T1000 (cell line): ENCODE measurements at regions not wholly inside any gene's neighbourhood (a gene's known extent, or its start where the extent isn't known, plus 50 kb on each side); places are given as distances from the start of the nearest gene placed in this dataset.
"Not testable (repeated sequence)": the region's sequence is repeated elsewhere in the genome, so short reads cannot be mapped to it uniquely, and the experiment has no call there.

ENCODE experiments used
- DNase-seq: peaks from one replicate; lab custom pipeline; 2025; ENCODE audit warnings: mixed read lengths; lab: John Stamatoyannopoulos, UW

GRCh38 chr10:84632866-84633265 lies 304.5 kb downstream of the CCSER2 start:
- no peak for DNase-seq

- DNase-seq = no peak
Observed at GRCh38 chr10:84634636-84635035, 306.2 kb downstream of the CCSER2 start.

GRCh38 chr10:84650628-84651027 lies 322.2 kb downstream of the CCSER2 start:
- DNase-seq = not testable (repeated sequence)

- no peak for DNase-seq
Observed at GRCh38 chr10:84654671-84655070, 326.3 kb downstream of the CCSER2 start.

GRCh38 chr10:84659027-84659426 lies 330.6 kb downstream of the CCSER2 start:
- DNase-seq = no peak

- DNase-seq = no peak
Observed at GRCh38 chr10:84659497-84660439, 331.4 kb downstream of the CCSER2 start.

GRCh38 chr10:84660450-84661159 lies 332.2 kb downstream of the CCSER2 start:
- no peak for DNase-seq

GRCh38 chr10:84665211-84665610 lies 336.8 kb downstream of the CCSER2 start:
- DNase-seq = no peak

GRCh38 chr10:84665883-84666463 lies 337.6 kb downstream of the CCSER2 start:
- no peak for DNase-seq

- no peak for DNase-seq
Observed at GRCh38 chr10:84668186-84668763, 339.9 kb downstream of the CCSER2 start.

- no peak for DNase-seq
Observed at GRCh38 chr10:84675060-84675459, 346.7 kb downstream of the CCSER2 start.

GRCh38 chr10:84676536-84676935 lies 348.1 kb downstream of the CCSER2 start:
- no peak for DNase-seq

- no peak for DNase-seq
Observed at GRCh38 chr10:84681781-84682180, 353.4 kb downstream of the CCSER2 start.

GRCh38 chr10:84683550-84683949 lies 355.2 kb downstream of the CCSER2 start:
- DNase-seq = no peak

- no peak for DNase-seq
Observed at GRCh38 chr10:84683980-84684740, 355.8 kb downstream of the CCSER2 start.

- no peak for DNase-seq
Observed at GRCh38 chr10:84685047-84685660, 356.8 kb downstream of the CCSER2 start.

GRCh38 chr10:84693006-84693405 lies 364.6 kb downstream of the CCSER2 start:
- no peak for DNase-seq

GRCh38 chr10:84695902-84696301 lies 367.5 kb downstream of the CCSER2 start:
- DNase-seq = no peak

- no peak for DNase-seq
Observed at GRCh38 chr10:84696610-84697009, 368.2 kb downstream of the CCSER2 start.

- no peak for DNase-seq
Observed at GRCh38 chr10:84698989-84699388, 370.6 kb downstream of the CCSER2 start.
